Hepatocyte (in vitro differentiated cells): ENCODE measurements at regions not wholly inside any gene's neighbourhood (a gene's known extent, or its start where the extent isn't known, plus 50 kb on each side); places are given as distances from the start of the nearest gene placed in this dataset.
"Not testable (repeated sequence)": the region's sequence is repeated elsewhere in the genome, so short reads cannot be mapped to it uniquely, and the experiment has no call there.

Source experiments
- DNase-seq: peaks from one replicate; pipeline ENCODE4 v3.0.0-alpha.2; 2016; ENCODE audit warnings: low spot score
- H2AFZ ChIP-seq: fragments of 200-600 bp; sonication (generic); 2 replicates; pipeline ENCODE4 v1.6.0; 2016; ENCODE audit warnings: antibody characterized with exemption, mild to moderate bottlenecking
- H3K27ac ChIP-seq: fragments of 200-600 bp; sonication (generic); 2 replicates; pipeline ENCODE4 v1.5.1; 2016; ENCODE audit warnings: mild to moderate bottlenecking
- H3K27me3 ChIP-seq: fragments of 200-600 bp; sonication (generic); 2 replicates; pipeline ENCODE4 v1.6.1; 2016
- H3K36me3 ChIP-seq: fragments of 200-600 bp; sonication (generic); replicated peaks from 2 replicates; pipeline ENCODE4 v1.5.1; 2016; ENCODE audit warnings: low read depth; ENCODE audit not compliant: insufficient read depth
- H3K4me1 ChIP-seq: fragments of 200-600 bp; sonication (generic); 2 replicates; pipeline ENCODE4 v1.5.1; 2016; ENCODE audit warnings: mild to moderate bottlenecking, moderate library complexity; ENCODE audit not compliant: insufficient read depth
- H3K4me2 ChIP-seq: fragments of 200-600 bp; sonication (generic); 2 replicates; pipeline ENCODE4 v1.6.0; 2016
- H3K4me3 ChIP-seq: fragments of 200-600 bp; sonication (generic); 2 replicates; pipeline ENCODE4 v1.5.1; 2016; ENCODE audit warnings: mild to moderate bottlenecking
- H3K79me2 ChIP-seq: fragments of 200-600 bp; sonication (generic); 2 replicates; pipeline ENCODE4 v1.6.0; 2017; ENCODE audit warnings: mild to moderate bottlenecking
- H3K9me2 ChIP-seq: fragments of 200-600 bp; sonication (generic); replicated peaks from 2 replicates; pipeline ENCODE4 v1.6.0; 2017; ENCODE audit warnings: mild to moderate bottlenecking; ENCODE audit not compliant: insufficient read depth
- H3K9me3 ChIP-seq: fragments of 200-600 bp; sonication (generic); 2 replicates; pipeline ENCODE4 v1.5.1; 2016; ENCODE audit warnings: low read depth, mild to moderate bottlenecking
- H4K20me1 ChIP-seq: fragments of 200-600 bp; sonication (generic); 2 replicates; pipeline ENCODE4 v1.6.0; 2016; ENCODE audit warnings: mild to moderate bottlenecking; ENCODE audit not compliant: insufficient read depth, poor library complexity, severe bottlenecking
- CTCF ChIP-seq: fragments of 200-600 bp; sonication (generic); IDR thresholded peaks from 2 replicates; pipeline ENCODE4 v1.5.1; 2016; ENCODE audit warnings: antibody characterized with exemption, mild to moderate bottlenecking; ENCODE audit not compliant: poor library complexity
- EZH2 ChIP-seq: fragments of 200-600 bp; sonication (generic); IDR thresholded peaks from 2 replicates; pipeline ENCODE4 v1.6.1; 2016; ENCODE audit warnings: antibody characterized with exemption, mild to moderate bottlenecking, borderline replicate concordance
- EZH2phosphoT487 ChIP-seq: fragments of 200-600 bp; sonication (generic); IDR thresholded peaks from one replicate; pipeline ENCODE4 v1.6.1; 2018; ENCODE audit warnings: antibody characterized with exemption, mild to moderate bottlenecking, low read depth, moderate library complexity; ENCODE audit not compliant: unreplicated experiment, severe bottlenecking
- WGBS: methylation state at CpG from one replicate; pipeline ENCODE4 v1.1.6; 2016; ENCODE audit warnings: low lambda C conversion rate; ENCODE audit errors: missing lambda C conversion rate; 5-methylcytosine and 5-hydroxymethylcytosine counted together

- Histone ChIP-seq H3K9me3 (no peaks in the 10 kb centered on the region), H2AFZ (no peak overlapping the region), H3K27me3 (no peaks in the 10 kb centered on the region), H3K4me1 (no peaks in the 10 kb centered on the region), H3K9me2 (no peaks in the 10 kb centered on the region), H3K27ac (no peak overlapping the region), H3K79me2 (no peaks in the 10 kb centered on the region), H3K4me3 (no peak overlapping the region), H4K20me1 (no peaks in the 10 kb centered on the region), H3K36me3 (no peaks in the 10 kb centered on the region), H3K4me2 (no peak overlapping the region)
- WGBS, result 71% methylated on average over 1 of the region's 1 CpG
- TF ChIP-seq CTCF (no peak), EZH2 (no peak), EZH2phosphoT487 (no peak)
- no peak for DNase-seq
Measured at GRCh38 chr7:115558161-115558560, 472.4 kb downstream of the TFEC start.

GRCh38 chr7:115557296-115557695, 473.3 kb downstream of the TFEC start:
- not testable (repeated sequence) for H2AFZ ChIP-seq, H3K79me2 ChIP-seq, H3K4me3 ChIP-seq, H3K27me3 ChIP-seq, H3K9me2 ChIP-seq, H3K27ac ChIP-seq, H3K4me2 ChIP-seq, H3K36me3 ChIP-seq, H3K4me1 ChIP-seq, H3K9me3 ChIP-seq, H4K20me1 ChIP-seq, DNase-seq
- WGBS, result 88% methylated on average over 2 of the region's 2 CpGs

DNA sequence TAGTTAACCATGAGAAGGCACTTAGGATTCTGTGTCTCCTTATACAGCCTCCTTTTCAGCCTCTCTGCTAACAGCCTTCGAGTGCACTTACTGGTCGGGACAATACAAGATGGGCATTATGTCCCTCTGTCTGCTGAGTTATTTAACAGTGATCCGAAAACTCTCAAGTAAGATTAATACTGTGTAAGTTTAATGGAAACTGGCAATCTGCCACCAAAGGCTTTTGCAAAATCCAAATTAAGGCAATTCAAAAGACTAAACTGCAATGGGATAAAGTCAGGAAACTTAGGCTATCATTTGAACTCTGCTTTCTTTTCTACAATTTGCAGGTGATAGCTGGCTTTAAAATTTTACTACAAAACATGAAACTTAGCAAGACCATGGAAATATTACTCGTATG, 477.8 kb downstream of the TFEC start:
- Histone ChIP-seq H3K4me1 (no peaks in the 10 kb centered on the region), H3K27me3 (no peaks in the 10 kb centered on the region), H3K4me2 (no peak overlapping the region), H3K27ac (no peak overlapping the region), H3K79me2 (no peaks in the 10 kb centered on the region), H3K4me3 (no peak overlapping the region), H3K9me3 (no peaks in the 10 kb centered on the region), H3K36me3 (no peaks in the 10 kb centered on the region), H4K20me1 (no peaks in the 10 kb centered on the region), H2AFZ (no peak overlapping the region), H3K9me2 (no peaks in the 10 kb centered on the region)
- WGBS, result 74% methylated on average over 4 of the region's 4 CpGs
- DNase-seq, result no peak
- TF ChIP-seq EZH2 (no peak), CTCF (no peak), EZH2phosphoT487 (no peak)

- no peaks in the 10 kb centered on the region for H3K27me3 ChIP-seq
- H3K79me2 ChIP-seq, result no peaks in the 10 kb centered on the region
- H3K36me3 ChIP-seq, result no peaks in the 10 kb centered on the region
- no peak overlapping the region for H3K27ac ChIP-seq
- DNase-seq, result no peak
- TF ChIP-seq EZH2phosphoT487 (no peak), EZH2 (no peak), CTCF (no peak)
- H3K9me2 ChIP-seq, result no peaks in the 10 kb centered on the region
- no peaks in the 10 kb centered on the region for H3K4me1 ChIP-seq
- 80% methylated on average over 2 of the region's 2 CpGs for WGBS
- no peak overlapping the region for H3K4me3 ChIP-seq
- H2AFZ ChIP-seq, result no peak overlapping the region
- no peak overlapping the region for H3K4me2 ChIP-seq
- H3K9me3 ChIP-seq, result no peaks in the 10 kb centered on the region
- no peaks in the 10 kb centered on the region for H4K20me1 ChIP-seq
Measured at GRCh38 chr7:115549910-115550309, 480.7 kb downstream of the TFEC start.
